ENCODE measurements at regions not wholly inside any gene's neighbourhood (a gene's known extent, or its start where the extent isn't known, plus 50 kb on each side); places are given as distances from the start of the nearest gene placed in this dataset.
"Not testable (repeated sequence)": the region's sequence is repeated elsewhere in the genome, so short reads cannot be mapped to it uniquely, and the experiment has no call there.

- Histone ChIP-seq H3K36me3 (ENCODE audit: control insufficient read depth, insufficient read depth, low read length) (no peaks in the 10 kb centered on the region), H3K4me1 (ENCODE audit: control insufficient read depth, insufficient read depth, low read length, poor library complexity, severe bottlenecking) (no peaks in the 10 kb centered on the region), H3K27ac (ENCODE audit: low read depth, low read length, severe bottlenecking) (no peak overlapping the region), H3K9me3 (ENCODE audit: control insufficient read depth, low read length) (no peaks in the 10 kb centered on the region), H3K4me3 (ENCODE audit: extremely low read depth, insufficient read depth, low read length, poor library complexity, severe bottlenecking) (no peak overlapping the region)
- 80 to 100% methylated on average over 1 to 2 of the region's 3 CpGs for WGBS, 2 experiments (ENCODE audit: insufficient coverage in 2 of 2)
Measured at GRCh38 chr6:144785056-144785455, 499.9 kb downstream of the UTRN start.

- no peaks in the 10 kb centered on the region for H3K4me1 ChIP-seq (ENCODE audit: control insufficient read depth, insufficient read depth, low read length, poor library complexity, severe bottlenecking)
- H3K36me3 ChIP-seq (ENCODE audit: control insufficient read depth, insufficient read depth, low read length) = no peaks in the 10 kb centered on the region
- no CpG with 5 or more reads among the region's 2 CpGs for WGBS, 2 experiments (ENCODE audit: insufficient coverage in 2 of 2)
- no peak overlapping the region for H3K27ac ChIP-seq (ENCODE audit: low read depth, low read length, severe bottlenecking)
- no peaks in the 10 kb centered on the region for H3K9me3 ChIP-seq (ENCODE audit: control insufficient read depth, low read length)
- H3K4me3 ChIP-seq (ENCODE audit: extremely low read depth, insufficient read depth, low read length, poor library complexity, severe bottlenecking) = no peak overlapping the region
Measured at GRCh38 chr6:144786825-144787224, 501.7 kb downstream of the UTRN start.

- no peaks in the 10 kb centered on the region for H3K4me1 ChIP-seq (ENCODE audit: control insufficient read depth, insufficient read depth, low read length, poor library complexity, severe bottlenecking)
- H3K27ac ChIP-seq (ENCODE audit: low read depth, low read length, severe bottlenecking) = no peak overlapping the region
- no peaks in the 10 kb centered on the region for H3K9me3 ChIP-seq (ENCODE audit: control insufficient read depth, low read length)
- peaks cover 24% of the 10 kb centered on the region for H3K36me3 ChIP-seq (ENCODE audit: control insufficient read depth, insufficient read depth, low read length)
- no peak overlapping the region for H3K4me3 ChIP-seq (ENCODE audit: extremely low read depth, insufficient read depth, low read length, poor library complexity, severe bottlenecking)
- WGBS, 2 experiments (ENCODE audit: insufficient coverage in 2 of 2) = 84 to 92% methylated on average over 3 to 4 of the region's 4 CpGs
Measured at GRCh38 chr6:144793744-144794143, 508.6 kb downstream of the UTRN start.

- not testable (repeated sequence) for H3K4me3 ChIP-seq (ENCODE audit: extremely low read depth, insufficient read depth, low read length, poor library complexity, severe bottlenecking); H3K4me1 ChIP-seq (ENCODE audit: control insufficient read depth, insufficient read depth, low read length, poor library complexity, severe bottlenecking); H3K9me3 ChIP-seq (ENCODE audit: control insufficient read depth, low read length); H3K27ac ChIP-seq (ENCODE audit: low read depth, low read length, severe bottlenecking)
- peaks cover 27% of the 10 kb centered on the region for H3K36me3 ChIP-seq (ENCODE audit: control insufficient read depth, insufficient read depth, low read length)
- 80% methylated on average over 2 of the region's 2 CpGs; no CpG with 5 or more reads in 1 of the 2 experiments for WGBS, 2 experiments (ENCODE audit: insufficient coverage in 2 of 2)
Measured at GRCh38 chr6:144795022-144795421, 509.9 kb downstream of the UTRN start.

- Histone ChIP-seq H3K4me3 (ENCODE audit: extremely low read depth, insufficient read depth, low read length, poor library complexity, severe bottlenecking) (no peak overlapping the region), H3K36me3 (ENCODE audit: control insufficient read depth, insufficient read depth, low read length) (peaks cover 27% of the 10 kb centered on the region), H3K27ac (ENCODE audit: low read depth, low read length, severe bottlenecking) (no peak overlapping the region), H3K9me3 (ENCODE audit: control insufficient read depth, low read length) (no peaks in the 10 kb centered on the region), H3K4me1 (ENCODE audit: control insufficient read depth, insufficient read depth, low read length, poor library complexity, severe bottlenecking) (no peaks in the 10 kb centered on the region)
- WGBS, 2 experiments (ENCODE audit: insufficient coverage in 2 of 2) = no CpG with 5 or more reads among the region's 2 CpGs
Measured at GRCh38 chr6:144796070-144796469, 510.9 kb downstream of the UTRN start.

- Histone ChIP-seq H3K9me3 (ENCODE audit: control insufficient read depth, low read length) (no peaks in the 10 kb centered on the region), H3K36me3 (ENCODE audit: control insufficient read depth, insufficient read depth, low read length) (peaks cover 27% of the 10 kb centered on the region), H3K4me3 (ENCODE audit: extremely low read depth, insufficient read depth, low read length, poor library complexity, severe bottlenecking) (no peak overlapping the region), H3K4me1 (ENCODE audit: control insufficient read depth, insufficient read depth, low read length, poor library complexity, severe bottlenecking) (no peaks in the 10 kb centered on the region), H3K27ac (ENCODE audit: low read depth, low read length, severe bottlenecking) (no peak overlapping the region)
- 95% methylated on average over 3 to 4 of the region's 7 CpGs for WGBS, 2 experiments (ENCODE audit: insufficient coverage in 2 of 2)
Measured at GRCh38 chr6:144797881-144798589, 512.9 kb downstream of the UTRN start.

GRCh38 chr6:144804246-144804790 lies 519.2 kb downstream of the UTRN start:
- H3K4me3 ChIP-seq (ENCODE audit: extremely low read depth, insufficient read depth, low read length, poor library complexity, severe bottlenecking) = no peak overlapping the region

GRCh38 chr6:144805049-144805448 lies 519.9 kb downstream of the UTRN start:
- WGBS, 2 experiments (ENCODE audit: insufficient coverage in 2 of 2) = 75 to 78% methylated on average over 1 of the region's 1 CpG

More at GRCh38 chr6:144804246-144804790, 519.2 kb downstream of the UTRN start:
- no peaks in the 10 kb centered on the region for H3K9me3 ChIP-seq (ENCODE audit: control insufficient read depth, low read length)
- no peak overlapping the region for H3K27ac ChIP-seq (ENCODE audit: low read depth, low read length, severe bottlenecking)
- no peaks in the 10 kb centered on the region for H3K4me1 ChIP-seq (ENCODE audit: control insufficient read depth, insufficient read depth, low read length, poor library complexity, severe bottlenecking)
- H3K36me3 ChIP-seq (ENCODE audit: control insufficient read depth, insufficient read depth, low read length) = no peaks in the 10 kb centered on the region

GRCh38 chr6:144806222-144806621 lies 521.1 kb downstream of the UTRN start:
- no peaks in the 10 kb centered on the region for H3K9me3 ChIP-seq (ENCODE audit: control insufficient read depth, low read length)
- H3K4me1 ChIP-seq (ENCODE audit: control insufficient read depth, insufficient read depth, low read length, poor library complexity, severe bottlenecking) = no peaks in the 10 kb centered on the region
- H3K27ac ChIP-seq (ENCODE audit: low read depth, low read length, severe bottlenecking) = no peak overlapping the region
- no peak overlapping the region for H3K4me3 ChIP-seq (ENCODE audit: extremely low read depth, insufficient read depth, low read length, poor library complexity, severe bottlenecking)
- no peaks in the 10 kb centered on the region for H3K36me3 ChIP-seq (ENCODE audit: control insufficient read depth, insufficient read depth, low read length)

More at GRCh38 chr6:144805049-144805448, 519.9 kb downstream of the UTRN start:
- Histone ChIP-seq H3K27ac (ENCODE audit: low read depth, low read length, severe bottlenecking) (peak overlapping the region; percentile 1), H3K4me3 (ENCODE audit: extremely low read depth, insufficient read depth, low read length, poor library complexity, severe bottlenecking) (no peak overlapping the region), H3K4me1 (ENCODE audit: control insufficient read depth, insufficient read depth, low read length, poor library complexity, severe bottlenecking) (no peaks in the 10 kb centered on the region), H3K36me3 (ENCODE audit: control insufficient read depth, insufficient read depth, low read length) (no peaks in the 10 kb centered on the region), H3K9me3 (ENCODE audit: control insufficient read depth, low read length) (no peaks in the 10 kb centered on the region)

GRCh38 chr6:144809120-144809519 lies 524.0 kb downstream of the UTRN start:
- Histone ChIP-seq H3K27ac (ENCODE audit: low read depth, low read length, severe bottlenecking) (no peak overlapping the region), H3K4me3 (ENCODE audit: extremely low read depth, insufficient read depth, low read length, poor library complexity, severe bottlenecking) (no peak overlapping the region), H3K36me3 (ENCODE audit: control insufficient read depth, insufficient read depth, low read length) (peaks cover 7% of the 10 kb centered on the region), H3K4me1 (ENCODE audit: control insufficient read depth, insufficient read depth, low read length, poor library complexity, severe bottlenecking) (no peaks in the 10 kb centered on the region), H3K9me3 (ENCODE audit: control insufficient read depth, low read length) (no peaks in the 10 kb centered on the region)
- 89 to 92% methylated on average over 1 of the region's 1 CpG for WGBS, 2 experiments (ENCODE audit: insufficient coverage in 2 of 2)

- 94 to 98% methylated on average over 3 to 5 of the region's 5 CpGs for WGBS, 2 experiments (ENCODE audit: insufficient coverage in 2 of 2)
- Histone ChIP-seq H3K4me1 (ENCODE audit: control insufficient read depth, insufficient read depth, low read length, poor library complexity, severe bottlenecking) (no peaks in the 10 kb centered on the region), H3K27ac (ENCODE audit: low read depth, low read length, severe bottlenecking) (no peak overlapping the region), H3K36me3 (ENCODE audit: control insufficient read depth, insufficient read depth, low read length) (peaks cover 8% of the 10 kb centered on the region), H3K4me3 (ENCODE audit: extremely low read depth, insufficient read depth, low read length, poor library complexity, severe bottlenecking) (no peak overlapping the region), H3K9me3 (ENCODE audit: control insufficient read depth, low read length) (no peaks in the 10 kb centered on the region)
Measured at GRCh38 chr6:144809969-144810368, 524.8 kb downstream of the UTRN start.
